HG02973 (cell line): ENCODE measurements at regions not wholly inside any gene's neighbourhood (a gene's known extent, or its start where the extent isn't known, plus 50 kb on each side); places are given as distances from the start of the nearest gene placed in this dataset.
"Not testable (repeated sequence)": the region's sequence is repeated elsewhere in the genome, so short reads cannot be mapped to it uniquely, and the experiment has no call there.

ENCODE experiments used
- ATAC-seq: cut with Tn5 transposase; IDR thresholded peaks from one replicate; pipeline ENCODE4 v1.9.1; 2021; ENCODE audit warnings: moderate library complexity; ENCODE audit not compliant: unreplicated experiment

GRCh38 chr2:7516484-7517063 is 599.4 kb downstream of the RNF144A start:
- ATAC-seq: no peak

GRCh38 chr2:7517088-7517487 is 599.9 kb downstream of the RNF144A start:
- ATAC-seq: no peak

GRCh38 chr2:7517851-7518250 is 600.6 kb downstream of the RNF144A start:
- no peak for ATAC-seq

DNA sequence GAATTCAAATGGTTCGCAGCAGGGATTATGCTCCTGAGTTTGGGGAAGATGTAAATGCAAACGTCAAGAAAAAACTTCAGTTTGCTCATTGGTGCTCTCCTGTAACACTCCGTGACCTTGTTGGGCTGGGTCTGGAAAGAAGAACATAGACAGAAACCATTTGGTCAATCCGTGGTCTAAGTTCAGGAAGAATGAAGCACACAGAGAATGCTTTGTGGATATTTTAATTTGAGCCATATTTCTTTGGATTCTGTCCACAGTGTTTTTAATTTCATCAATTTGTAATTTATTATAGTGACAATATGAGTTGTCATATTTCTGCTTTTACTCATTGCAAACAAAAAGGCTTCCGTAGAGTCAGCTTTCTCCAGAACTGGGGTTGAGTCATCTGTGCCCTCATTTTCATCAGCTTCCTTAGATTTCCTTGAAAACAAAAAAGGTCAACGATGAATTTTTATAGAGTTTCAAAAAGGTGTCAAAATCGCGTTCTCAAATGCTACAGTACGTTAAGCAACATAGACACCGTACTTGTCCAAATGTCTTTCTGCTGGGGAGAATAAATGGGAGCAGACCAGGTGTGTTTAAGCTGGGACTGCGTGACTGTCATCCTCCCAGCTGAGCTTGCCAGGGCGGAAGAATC is 606.4 kb downstream of the RNF144A start:
- no peak for ATAC-seq

DNA sequence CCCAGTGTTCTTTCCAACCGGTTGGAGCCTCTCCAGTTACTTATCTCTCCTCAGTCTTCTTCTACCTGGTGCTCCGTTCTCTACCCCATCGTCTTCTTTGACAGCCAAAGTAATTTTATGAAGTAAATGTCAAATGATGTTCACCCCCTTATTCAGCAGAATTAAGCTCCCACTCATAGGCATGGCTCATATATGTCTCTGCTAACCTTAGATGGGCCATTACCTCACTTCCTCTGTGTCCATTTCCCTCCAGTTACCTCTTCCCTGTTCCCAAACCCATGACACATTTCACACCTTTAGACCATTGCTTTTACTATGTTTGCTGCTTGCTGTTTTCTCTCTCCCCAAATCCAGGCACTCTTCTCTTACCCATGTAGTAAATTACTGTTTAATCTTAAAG is 607.0 kb downstream of the RNF144A start:
- ATAC-seq: no peak

DNA sequence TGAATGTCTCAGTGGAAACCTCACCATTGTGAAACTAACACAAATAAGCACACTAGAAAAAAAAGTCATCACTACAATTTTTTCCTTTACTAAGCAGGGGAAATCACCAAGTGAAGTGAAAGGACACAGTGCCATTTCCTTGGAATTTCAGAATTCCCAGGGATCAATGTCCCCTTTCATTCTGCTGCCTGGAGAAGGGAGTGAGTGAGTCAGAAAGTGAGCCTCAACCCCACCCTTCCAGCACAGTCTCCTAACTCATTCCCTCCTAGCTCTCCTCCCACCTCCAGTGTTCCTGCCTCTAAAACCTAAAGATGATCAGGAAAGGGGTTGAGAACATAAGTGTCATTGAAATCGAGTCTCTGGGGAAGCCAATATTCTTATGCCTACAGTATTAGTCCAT is 608.5 kb downstream of the RNF144A start:
- no peak for ATAC-seq

- no peak for ATAC-seq
Observed at GRCh38 chr2:7527165-7527722, 610.0 kb downstream of the RNF144A start.

DNA sequence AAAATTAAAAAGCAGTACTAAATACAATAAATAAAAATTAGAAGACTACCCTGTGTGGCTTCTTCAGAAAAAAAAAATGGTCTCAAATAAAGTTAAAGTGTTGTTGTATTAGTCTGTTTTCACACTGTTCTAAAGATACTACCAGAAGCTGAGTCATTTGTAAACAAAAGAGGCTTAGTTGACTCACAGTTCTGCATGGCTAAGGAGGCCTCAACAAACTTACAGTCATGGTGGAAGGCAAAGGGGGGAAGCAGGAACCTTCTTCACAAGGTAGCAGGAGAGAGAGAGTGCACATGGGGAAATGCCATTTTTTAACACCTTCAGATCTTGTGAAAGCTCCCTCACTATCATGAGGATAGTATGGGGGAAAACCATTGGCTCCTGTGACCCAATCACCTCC is 612.8 kb downstream of the RNF144A start:
- ATAC-seq: no peak

DNA sequence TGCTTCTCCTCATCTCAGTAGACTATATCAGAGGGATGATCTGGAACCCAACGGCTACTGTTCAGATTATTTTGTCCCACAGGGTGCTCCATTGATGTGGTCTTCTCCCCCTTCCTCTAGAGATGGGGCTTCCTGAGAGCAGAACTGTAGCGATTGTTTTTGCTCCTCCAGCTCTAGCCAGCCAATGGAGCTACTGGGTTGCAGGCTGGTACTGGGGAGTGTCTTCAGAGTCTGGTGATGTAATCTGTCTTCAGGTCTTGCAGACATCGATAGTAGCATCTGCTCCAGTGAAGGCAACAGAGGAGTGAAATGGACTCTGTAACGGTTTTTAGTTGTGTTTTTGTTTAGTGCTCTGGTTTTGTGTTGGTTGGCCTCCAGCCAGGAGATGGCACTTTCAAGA is 621.9 kb downstream of the RNF144A start:
- ATAC-seq: no peak

DNA sequence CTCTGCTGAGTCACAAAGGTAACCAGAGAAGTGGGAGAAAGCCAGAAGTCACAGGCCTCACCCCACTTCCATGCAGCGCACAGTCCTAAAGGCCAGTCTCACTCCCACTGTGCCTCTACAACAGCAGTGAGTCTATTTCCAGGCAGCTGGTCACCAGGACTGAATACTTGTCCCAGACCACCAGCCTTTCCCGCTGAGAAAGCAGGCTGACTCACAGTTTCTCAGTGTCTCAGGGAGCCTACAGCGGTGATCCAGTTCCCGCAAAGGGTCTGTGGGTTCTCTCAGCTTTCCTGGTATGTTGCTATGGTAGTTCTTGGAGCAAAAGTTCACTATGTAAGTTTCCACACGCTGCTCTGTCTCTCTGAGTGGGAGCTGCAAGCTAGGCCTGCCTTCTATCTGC is 622.5 kb downstream of the RNF144A start:
- ATAC-seq: no peak

GRCh38 chr2:7552825-7553570 is 635.8 kb downstream of the RNF144A start:
- no peak for ATAC-seq

- no peak for ATAC-seq
Observed at GRCh38 chr2:7555260-7555659, 638.0 kb downstream of the RNF144A start.

DNA sequence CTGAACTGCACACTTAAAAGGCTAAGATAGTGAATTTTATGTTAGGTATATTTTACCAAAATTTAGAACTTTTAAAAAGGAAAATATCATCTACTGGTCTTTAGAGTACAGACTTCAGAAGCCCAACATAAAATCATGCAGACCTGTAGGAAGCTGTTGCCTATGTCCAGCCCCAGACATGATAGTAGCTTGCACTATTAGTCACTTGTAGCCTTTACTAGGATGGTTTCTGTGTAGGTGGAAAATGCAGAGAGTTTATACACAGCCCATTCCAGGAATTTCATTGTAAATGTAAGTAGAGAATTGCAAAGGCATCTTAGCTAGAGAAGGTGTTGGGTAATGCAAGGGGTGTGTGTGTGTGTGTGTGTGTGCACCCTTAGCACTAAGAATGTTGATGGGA is 640.2 kb downstream of the RNF144A start:
- no peak for ATAC-seq

GRCh38 chr2:7559791-7560190 is 642.6 kb downstream of the RNF144A start:
- ATAC-seq: no peak

- no peak for ATAC-seq
Observed at GRCh38 chr2:7566382-7566881, 649.2 kb downstream of the RNF144A start.

GRCh38 chr2:7567116-7567515 is 649.9 kb downstream of the RNF144A start:
- ATAC-seq: not testable (repeated sequence)

DNA sequence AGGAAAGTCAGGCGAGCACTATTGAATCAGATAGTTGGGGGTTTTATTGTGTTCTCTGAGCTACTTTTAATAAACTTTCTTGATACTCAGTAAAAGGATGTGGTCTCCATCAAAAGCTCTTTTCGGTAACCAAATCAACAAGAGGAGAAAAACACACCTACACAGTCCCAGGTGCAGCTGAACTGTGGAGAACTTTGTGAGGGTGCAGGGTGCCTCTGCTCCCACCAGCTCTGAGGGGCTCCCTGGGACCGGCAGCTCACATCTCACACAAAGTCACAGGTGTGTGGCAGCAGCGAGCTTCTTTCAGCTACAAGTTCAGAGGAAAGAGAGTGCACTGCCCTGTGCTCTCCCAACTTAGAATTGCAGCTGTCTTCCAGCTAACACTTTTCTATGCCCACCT is 650.4 kb downstream of the RNF144A start:
- no peak for ATAC-seq

DNA sequence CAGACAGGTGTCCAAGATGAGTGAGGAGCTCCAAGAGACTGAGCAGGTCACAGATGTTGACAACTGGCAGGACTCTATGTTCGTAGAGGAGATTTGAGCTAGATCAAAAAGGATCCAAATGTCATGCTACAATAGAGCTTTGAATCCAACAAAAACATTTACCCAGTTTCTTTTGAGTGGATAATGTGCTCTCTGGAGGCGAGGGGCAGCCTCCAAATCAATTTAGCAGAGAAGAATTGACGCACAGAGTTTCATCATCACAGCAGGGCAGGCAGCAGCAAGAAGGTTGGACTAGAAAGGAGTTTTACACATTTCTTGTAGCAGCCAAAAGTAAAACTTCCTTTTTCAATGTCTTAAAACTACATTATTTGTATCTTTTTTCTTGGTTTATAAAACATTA is 653.0 kb downstream of the RNF144A start:
- ATAC-seq: no peak

- ATAC-seq: no peak
Observed at GRCh38 chr2:7571701-7572100, 654.5 kb downstream of the RNF144A start.

DNA sequence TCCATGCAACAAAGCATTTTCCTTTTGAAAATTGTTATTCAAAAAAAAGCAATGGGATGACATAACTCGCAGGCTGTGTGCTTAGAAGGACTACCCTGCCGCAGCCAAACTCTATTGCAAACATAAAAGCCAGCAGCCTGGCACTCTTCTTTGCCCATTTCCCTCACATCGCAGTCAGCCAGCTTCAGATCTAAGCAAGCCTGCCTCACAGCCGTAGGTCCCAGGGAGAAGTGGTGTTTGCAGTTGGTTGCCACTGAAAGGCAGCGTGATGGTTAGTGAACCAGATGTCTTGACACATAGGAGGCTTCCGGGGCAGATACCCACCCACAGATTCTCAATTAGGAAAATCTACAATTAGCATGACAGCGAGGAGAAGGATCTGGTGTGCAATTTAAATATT is 655.2 kb downstream of the RNF144A start:
- no peak for ATAC-seq

DNA sequence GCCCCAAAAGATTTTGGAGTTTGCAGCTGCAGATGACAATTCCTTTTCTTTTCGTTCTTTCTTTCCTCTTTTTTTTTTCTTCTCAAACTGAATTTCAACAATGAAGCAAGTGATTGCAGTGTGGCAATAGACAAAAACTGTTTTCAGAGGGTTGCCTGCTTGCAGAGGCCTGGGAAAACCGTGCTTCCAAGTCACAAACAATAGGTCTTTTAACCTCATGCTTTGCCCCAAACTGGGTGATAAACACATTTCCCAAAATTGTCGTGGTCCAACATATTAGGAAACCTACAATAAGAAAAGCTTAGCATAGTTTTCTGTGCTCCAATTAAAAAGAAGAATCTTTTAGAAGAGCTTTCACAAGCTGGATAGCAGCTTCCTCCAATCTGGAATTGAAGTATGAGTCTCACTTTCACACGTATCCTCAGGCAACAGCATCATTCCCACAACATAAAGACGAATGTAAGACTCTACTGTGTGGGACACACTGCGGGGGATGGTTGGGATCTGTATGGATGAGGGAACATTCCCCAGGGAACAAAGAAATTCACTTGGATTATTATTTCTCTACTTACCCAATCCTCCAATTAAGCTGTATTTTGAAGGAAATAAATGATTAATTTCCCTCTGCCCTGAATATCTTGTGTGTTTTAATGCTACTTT is 656.1 kb downstream of the RNF144A start:
- no peak for ATAC-seq
